SK-N-SH treated with all-trans-retinoic acid at 6 μM for 48 hours (cell line): ENCODE measurements at regions not wholly inside any gene's neighbourhood (a gene's known extent, or its start where the extent isn't known, plus 50 kb on each side); places are given as distances from the start of the nearest gene placed in this dataset.
"Not testable (repeated sequence)": the region's sequence is repeated elsewhere in the genome, so short reads cannot be mapped to it uniquely, and the experiment has no call there.

Experiments
- ARNTL ChIP-seq: fragments of 450-650 bp; formaldehyde crosslinking; IDR thresholded peaks from 2 replicates; pipeline ENCODE4 v1.5.0; 2020; ENCODE audit warnings: low read depth, mild to moderate bottlenecking, moderate library complexity, borderline replicate concordance
- BACH2 ChIP-seq: fragments of 250-450 bp; sonication (Bioruptor Pico); IDR thresholded peaks from 2 replicates; pipeline ENCODE4 v1.9.0; 2021; ENCODE audit warnings: mild to moderate bottlenecking, borderline replicate concordance
- CSDC2 ChIP-seq: fragments of 250-450 bp; sonication (Bioruptor Pico); IDR thresholded peaks from 2 replicates; pipeline ENCODE4 v1.5.0; 2020; ENCODE audit warnings: mild to moderate bottlenecking, moderate library complexity
- CSRNP3 ChIP-seq: fragments of 250-450 bp; sonication (Bioruptor Pico); IDR thresholded peaks from 2 replicates; pipeline ENCODE4 v1.5.1; 2021; ENCODE audit warnings: mild to moderate bottlenecking, moderate library complexity
- ISL1 ChIP-seq: fragments of 250-450 bp; sonication (Bioruptor Pico); IDR thresholded peaks from 2 replicates; pipeline ENCODE4 v2.1.2; 2022; ENCODE audit warnings: mild to moderate bottlenecking, moderate library complexity
- OSR1 ChIP-seq: fragments of 250-450 bp; sonication (Bioruptor Pico); IDR thresholded peaks from 2 replicates; pipeline ENCODE4 v1.8.0; 2022; ENCODE audit warnings: moderate library complexity, mild to moderate bottlenecking, inconsistent platforms
- POU6F1 ChIP-seq: fragments of 250-450 bp; sonication (Bioruptor Pico); IDR thresholded peaks from 2 replicates; pipeline ENCODE4 v1.8.0; 2021; ENCODE audit warnings: low read depth, mild to moderate bottlenecking, moderate library complexity, borderline replicate concordance
- PPARA ChIP-seq: fragments of 250-450 bp; sonication (Bioruptor Pico); IDR thresholded peaks from 2 replicates; pipeline ENCODE4 v1.5.0; 2020; ENCODE audit warnings: mild to moderate bottlenecking, borderline replicate concordance
- RARB ChIP-seq: fragments of 250-450 bp; sonication (Bioruptor Pico); IDR thresholded peaks from 2 replicates; pipeline ENCODE4 v1.8.0; 2021; ENCODE audit warnings: mild to moderate bottlenecking, moderate library complexity
- SNAI2 ChIP-seq: fragments of 250-450 bp; sonication (Bioruptor Pico); IDR thresholded peaks from 2 replicates; pipeline ENCODE4 v1.5.0; 2020; ENCODE audit warnings: mild to moderate bottlenecking, moderate library complexity
- ZFP3 ChIP-seq: fragments of 250-450 bp; sonication (Bioruptor Pico); IDR thresholded peaks from 2 replicates; pipeline ENCODE4 v1.5.0; 2020; ENCODE audit warnings: mild to moderate bottlenecking, moderate library complexity
- ZNF70 ChIP-seq: fragments of 450-650 bp; formaldehyde crosslinking; IDR thresholded peaks from 2 replicates; pipeline ENCODE4 v1.5.0; 2020; ENCODE audit warnings: mild to moderate bottlenecking, moderate library complexity
- TF ChIP-seq, protein P1 (sequence below): fragments of 250-450 bp; sonication (Bioruptor Pico); IDR thresholded peaks from 2 replicates; pipeline ENCODE4 v1.8.0; 2020; ENCODE audit warnings: mild to moderate bottlenecking, moderate library complexity, borderline replicate concordance

DNA sequence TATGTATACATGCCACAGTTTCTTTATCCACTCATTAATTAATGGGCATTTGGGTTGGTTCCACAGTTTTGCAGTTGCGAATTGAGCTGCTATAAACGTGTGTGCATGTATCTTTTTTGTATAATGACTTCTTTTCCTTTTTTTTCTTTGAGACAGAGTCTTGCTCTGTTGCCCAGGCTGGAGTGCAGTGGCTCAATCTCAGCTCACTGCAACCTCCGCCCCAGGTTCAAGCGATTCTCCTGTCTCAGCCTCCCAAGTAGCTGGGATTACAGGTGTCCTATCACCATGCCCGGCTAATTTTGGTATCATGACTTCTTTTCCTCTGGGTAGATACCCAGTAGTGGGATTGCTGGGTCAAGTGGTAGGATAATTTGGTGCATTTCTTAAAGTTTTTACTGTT is 211.4 kb downstream of the BCAS1 start:
- TF ChIP-seq BACH2; ZFP3 (CRISPR knock-in tag); ARNTL (CRISPR knock-in tag); POU6F1 (CRISPR knock-in tag); CSDC2 (CRISPR knock-in tag); CSRNP3 (CRISPR knock-in tag); PPARA (CRISPR knock-in tag); RARB (CRISPR knock-in tag); ISL1 (CRISPR knock-in tag); SNAI2 (CRISPR knock-in tag); ZNF70; OSR1: not testable (repeated sequence)
- TF ChIP-seq, protein P1, sequence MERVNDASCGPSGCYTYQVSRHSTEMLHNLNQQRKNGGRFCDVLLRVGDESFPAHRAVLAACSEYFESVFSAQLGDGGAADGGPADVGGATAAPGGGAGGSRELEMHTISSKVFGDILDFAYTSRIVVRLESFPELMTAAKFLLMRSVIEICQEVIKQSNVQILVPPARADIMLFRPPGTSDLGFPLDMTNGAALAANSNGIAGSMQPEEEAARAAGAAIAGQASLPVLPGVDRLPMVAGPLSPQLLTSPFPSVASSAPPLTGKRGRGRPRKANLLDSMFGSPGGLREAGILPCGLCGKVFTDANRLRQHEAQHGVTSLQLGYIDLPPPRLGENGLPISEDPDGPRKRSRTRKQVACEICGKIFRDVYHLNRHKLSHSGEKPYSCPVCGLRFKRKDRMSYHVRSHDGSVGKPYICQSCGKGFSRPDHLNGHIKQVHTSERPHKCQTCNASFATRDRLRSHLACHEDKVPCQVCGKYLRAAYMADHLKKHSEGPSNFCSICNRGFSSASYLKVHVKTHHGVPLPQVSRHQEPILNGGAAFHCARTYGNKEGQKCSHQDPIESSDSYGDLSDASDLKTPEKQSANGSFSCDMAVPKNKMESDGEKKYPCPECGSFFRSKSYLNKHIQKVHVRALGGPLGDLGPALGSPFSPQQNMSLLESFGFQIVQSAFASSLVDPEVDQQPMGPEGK (CRISPR knock-in tag): not testable (repeated sequence)
